Sigmoid colon (tissue), 4 donors: ENCODE measurements at regions not wholly inside any gene's neighbourhood (a gene's known extent, or its start where the extent isn't known, plus 50 kb on each side); places are given as distances from the start of the nearest gene placed in this dataset.

Experiments
- EP300 ChIP-seq, 4 donors: sonication (generic); formaldehyde crosslinking; IDR thresholded peaks; one replicate each; pipeline ENCODE4 v1.6.1; 2017; ENCODE audit warnings: antibody characterized with exemption in 4 of 4
- POLR2A ChIP-seq, 2 donors: fragments of 450-650 bp; IDR thresholded peaks; one replicate each; pipeline ENCODE4 v1.6.1; 2016; ENCODE audit warnings: antibody characterized with exemption in 2 of 2, mild to moderate bottlenecking in 2 of 2, moderate library complexity in 2 of 2
- POLR2AphosphoS5 ChIP-seq, 4 donors: sonication (generic); formaldehyde crosslinking; IDR thresholded peaks; one replicate each; pipeline ENCODE4 v1.6.1; 2017; ENCODE audit warnings: antibody characterized with exemption in 4 of 4
- TF ChIP-seq, protein P1 (sequence below), 4 experiments: fragments of 450-650 bp in 3 of 4; fragments of 200-600 bp in 1 of 4; IDR thresholded peaks; one replicate each; pipeline ENCODE4 v1.5.1; 2016 to 2019; ENCODE audit warnings: antibody characterized with exemption in 4 of 4, mild to moderate bottlenecking in 3 of 4, moderate library complexity in 2 of 4

DNA sequence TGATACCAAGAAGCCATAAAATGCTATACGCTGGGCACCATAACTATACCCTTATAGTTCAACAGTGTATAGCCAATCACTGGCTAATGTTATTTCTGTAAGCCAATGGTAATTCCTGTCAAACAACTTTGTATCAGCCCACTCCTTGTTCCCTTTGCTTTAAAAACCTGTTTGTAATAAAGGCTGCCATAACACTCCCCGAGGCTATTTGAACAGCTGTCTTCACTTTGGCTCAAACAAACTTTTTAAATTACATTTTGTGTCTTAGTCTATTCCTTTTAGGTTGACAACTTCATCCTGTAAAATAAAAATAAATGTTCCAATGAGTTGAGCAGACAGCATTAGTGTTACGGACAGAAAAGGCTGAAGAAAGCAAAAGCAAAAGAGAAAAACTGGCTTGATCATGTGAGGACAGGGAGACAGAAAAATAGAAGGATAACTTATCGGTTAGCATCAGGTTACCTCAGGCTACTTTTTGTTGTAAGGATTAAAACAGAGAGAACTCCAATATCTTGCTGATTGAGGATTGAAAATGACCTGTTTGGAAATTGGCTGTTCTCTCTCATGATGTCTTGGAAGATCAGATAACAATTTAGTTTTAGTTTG, 95.0 kb downstream of the AASDHPPT start:
- TF ChIP-seq, protein P1, sequence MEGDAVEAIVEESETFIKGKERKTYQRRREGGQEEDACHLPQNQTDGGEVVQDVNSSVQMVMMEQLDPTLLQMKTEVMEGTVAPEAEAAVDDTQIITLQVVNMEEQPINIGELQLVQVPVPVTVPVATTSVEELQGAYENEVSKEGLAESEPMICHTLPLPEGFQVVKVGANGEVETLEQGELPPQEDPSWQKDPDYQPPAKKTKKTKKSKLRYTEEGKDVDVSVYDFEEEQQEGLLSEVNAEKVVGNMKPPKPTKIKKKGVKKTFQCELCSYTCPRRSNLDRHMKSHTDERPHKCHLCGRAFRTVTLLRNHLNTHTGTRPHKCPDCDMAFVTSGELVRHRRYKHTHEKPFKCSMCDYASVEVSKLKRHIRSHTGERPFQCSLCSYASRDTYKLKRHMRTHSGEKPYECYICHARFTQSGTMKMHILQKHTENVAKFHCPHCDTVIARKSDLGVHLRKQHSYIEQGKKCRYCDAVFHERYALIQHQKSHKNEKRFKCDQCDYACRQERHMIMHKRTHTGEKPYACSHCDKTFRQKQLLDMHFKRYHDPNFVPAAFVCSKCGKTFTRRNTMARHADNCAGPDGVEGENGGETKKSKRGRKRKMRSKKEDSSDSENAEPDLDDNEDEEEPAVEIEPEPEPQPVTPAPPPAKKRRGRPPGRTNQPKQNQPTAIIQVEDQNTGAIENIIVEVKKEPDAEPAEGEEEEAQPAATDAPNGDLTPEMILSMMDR (IDR thresholded peaks at IDR 0.05): no peak
- TF ChIP-seq POLR2A (IDR thresholded peaks at IDR 0.05) (no peak), POLR2AphosphoS5 (IDR thresholded peaks at IDR 0.05) (no peak), EP300 (IDR thresholded peaks at IDR 0.05) (no peak)
